GF-D8 (cell line): ENCODE measurements at regions not wholly inside any gene's neighbourhood (a gene's known extent, or its start where the extent isn't known, plus 50 kb on each side); places are given as distances from the start of the nearest gene placed in this dataset.
"Not testable (repeated sequence)": the region's sequence is repeated elsewhere in the genome, so short reads cannot be mapped to it uniquely, and the experiment has no call there.

Source experiments
- DNase-seq: peaks from one replicate; lab custom pipeline; 2025; lab: John Stamatoyannopoulos, UW

DNA sequence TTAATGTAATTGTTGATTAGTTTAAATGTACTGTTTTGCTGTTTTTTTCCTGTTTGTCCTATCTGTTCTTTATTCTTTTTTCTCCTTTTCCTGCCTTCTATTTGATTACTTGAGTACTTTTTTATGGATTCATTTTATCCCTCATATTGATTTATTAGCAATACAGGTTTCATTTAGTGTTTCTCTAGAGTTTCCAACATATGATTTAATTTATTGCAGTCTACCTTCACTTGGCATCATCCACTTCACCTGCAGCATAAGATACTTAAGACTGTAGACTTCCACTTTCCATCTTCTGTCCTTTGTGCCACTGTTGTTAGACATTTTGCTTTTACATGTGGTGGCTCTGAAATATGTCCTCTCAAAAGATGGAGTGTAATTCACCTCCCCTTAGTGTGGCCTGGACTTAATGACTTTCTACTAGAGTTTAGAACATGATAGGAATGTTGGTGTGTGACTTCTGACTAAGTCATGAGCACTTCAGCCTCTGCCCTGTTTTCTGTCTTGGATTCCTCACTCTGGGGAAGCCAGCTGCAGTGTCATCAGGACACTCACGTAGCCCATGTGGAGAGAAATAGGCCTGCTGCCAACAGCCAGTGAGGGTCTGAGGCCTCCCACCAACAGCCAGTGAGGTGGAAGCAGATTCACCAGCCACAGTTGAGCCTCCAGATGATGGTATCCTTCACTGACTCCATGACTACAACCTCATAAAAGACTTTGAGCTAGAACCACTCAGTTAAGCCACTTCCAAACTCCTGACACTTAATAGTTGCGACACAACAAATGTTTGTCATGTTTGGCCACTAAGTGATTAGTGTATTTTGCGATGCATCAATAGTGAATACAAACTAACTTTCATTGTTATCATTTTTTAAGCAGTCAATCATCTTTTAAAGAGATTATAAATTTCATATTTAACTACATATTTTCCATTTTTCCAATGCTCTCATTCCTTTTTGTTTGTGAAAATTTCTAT lies 643.5 kb upstream of the DPP6 start:
- no peak for DNase-seq

GRCh38 chr7:153409567-153410342 lies 642.4 kb upstream of the DPP6 start:
- not testable (repeated sequence) for DNase-seq

DNA sequence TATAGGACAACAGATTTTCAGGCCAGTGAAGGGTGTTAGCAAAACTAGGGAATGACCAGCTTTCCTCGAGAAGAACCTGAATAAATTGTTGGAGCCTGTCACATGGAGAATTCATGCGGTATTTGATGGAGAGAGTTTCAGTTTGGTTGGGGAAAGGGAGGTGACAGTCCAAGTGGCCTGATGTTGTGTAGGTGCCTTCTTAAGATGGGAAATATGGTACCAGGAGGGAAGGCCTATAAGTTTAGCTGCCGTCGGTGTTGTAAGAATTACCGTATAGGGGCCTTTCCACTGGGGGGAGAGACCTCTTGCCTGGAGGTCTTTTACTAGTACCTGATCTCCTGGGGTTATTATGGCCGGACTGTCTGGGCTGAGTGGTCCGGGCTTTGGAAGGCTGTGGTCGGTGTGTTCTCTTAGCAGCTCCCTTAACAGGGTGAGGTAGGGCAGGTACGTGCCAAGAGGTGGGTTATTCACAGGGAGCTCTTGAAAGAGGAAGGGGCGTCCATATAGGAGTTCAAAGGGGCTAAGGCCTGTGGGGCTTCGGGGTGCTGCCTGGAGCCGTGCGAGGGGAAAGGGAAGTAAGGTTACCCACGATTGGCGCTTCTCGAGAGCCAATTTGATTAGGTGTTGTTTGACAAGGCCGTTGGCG lies 641.1 kb upstream of the DPP6 start:
- DNase-seq, result not testable (repeated sequence)

GRCh38 chr7:153412114-153412823 lies 639.9 kb upstream of the DPP6 start:
- DNase-seq, result not testable (repeated sequence)

DNA sequence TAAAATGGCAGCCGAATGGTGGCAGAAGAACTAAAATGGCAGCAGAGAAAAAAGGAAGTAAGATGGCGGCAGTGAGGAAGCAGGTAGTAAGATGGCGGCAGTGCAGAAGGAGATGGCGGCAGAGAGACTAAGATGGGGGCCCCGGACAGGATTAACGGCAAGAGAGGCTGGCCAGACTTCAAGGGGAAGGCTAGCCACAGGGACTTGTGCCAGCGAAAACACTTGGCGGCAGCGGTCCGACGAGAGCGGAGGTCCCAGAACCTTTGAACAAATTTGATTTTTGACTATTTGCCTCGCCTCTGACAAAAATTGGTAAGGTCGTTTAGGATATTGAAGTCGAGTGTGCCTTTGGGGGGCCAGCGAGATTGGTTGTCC lies 639.4 kb upstream of the DPP6 start:
- not testable (repeated sequence) for DNase-seq

GRCh38 chr7:153413199-153413539 lies 639.0 kb upstream of the DPP6 start:
- DNase-seq, result no peak

DNA sequence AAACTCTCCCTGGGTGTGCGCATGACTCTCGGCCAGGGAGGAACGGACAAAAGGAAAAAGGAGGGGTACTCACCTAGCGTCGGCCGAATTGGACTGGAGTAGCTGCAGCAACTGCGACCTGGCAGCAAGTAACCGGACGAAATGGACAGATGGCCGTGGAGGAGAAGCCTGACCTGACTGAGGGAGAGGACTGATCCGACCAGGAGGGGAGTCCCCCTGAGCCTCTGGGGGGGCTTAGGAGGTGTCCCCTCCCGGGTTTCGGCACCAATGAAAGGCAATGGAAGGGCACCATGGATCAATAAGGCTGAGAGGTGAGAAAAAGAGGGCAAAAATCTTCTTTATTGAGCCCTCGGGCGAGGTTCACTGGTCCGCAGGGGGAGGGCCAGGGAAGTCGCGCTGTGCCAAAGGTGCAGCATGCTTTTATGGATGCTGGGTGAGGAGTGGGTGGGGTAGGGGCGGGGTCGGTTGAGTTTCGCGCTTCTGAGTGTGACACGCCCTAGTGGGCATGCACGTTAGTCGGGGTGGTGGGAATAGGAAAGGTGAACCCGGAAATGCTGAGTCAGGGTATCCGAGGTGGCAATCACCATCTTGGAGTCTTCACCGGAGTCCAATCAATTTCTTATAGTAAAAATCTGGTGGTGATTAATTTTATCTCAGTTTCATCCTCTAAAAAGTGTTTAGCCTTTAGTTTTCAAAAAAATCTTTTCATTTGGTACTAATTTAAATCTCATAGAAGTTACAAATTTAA lies 638.5 kb upstream of the DPP6 start:
- no peak for DNase-seq

GRCh38 chr7:153414288-153414629 lies 637.9 kb upstream of the DPP6 start:
- DNase-seq, result no peak

DNA sequence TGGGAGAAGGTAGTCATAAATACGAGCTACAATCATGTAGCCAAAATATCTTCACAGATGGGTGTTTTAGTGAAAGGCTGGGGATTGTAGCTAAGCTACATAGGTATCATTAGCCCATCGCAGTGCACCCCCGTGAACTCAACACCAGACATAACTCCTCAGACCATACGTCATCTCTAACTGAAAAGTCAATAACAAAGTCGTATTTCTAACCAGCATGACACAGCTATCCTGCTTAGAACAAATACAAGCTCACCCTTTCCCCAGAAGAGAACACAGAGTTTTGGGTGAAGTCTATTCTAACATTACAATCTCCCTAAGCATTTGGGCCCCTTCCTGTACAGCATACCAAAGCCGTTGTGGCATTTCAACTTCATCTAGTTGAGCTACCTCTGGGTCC lies 636.6 kb upstream of the DPP6 start:
- no peak for DNase-seq

DNA sequence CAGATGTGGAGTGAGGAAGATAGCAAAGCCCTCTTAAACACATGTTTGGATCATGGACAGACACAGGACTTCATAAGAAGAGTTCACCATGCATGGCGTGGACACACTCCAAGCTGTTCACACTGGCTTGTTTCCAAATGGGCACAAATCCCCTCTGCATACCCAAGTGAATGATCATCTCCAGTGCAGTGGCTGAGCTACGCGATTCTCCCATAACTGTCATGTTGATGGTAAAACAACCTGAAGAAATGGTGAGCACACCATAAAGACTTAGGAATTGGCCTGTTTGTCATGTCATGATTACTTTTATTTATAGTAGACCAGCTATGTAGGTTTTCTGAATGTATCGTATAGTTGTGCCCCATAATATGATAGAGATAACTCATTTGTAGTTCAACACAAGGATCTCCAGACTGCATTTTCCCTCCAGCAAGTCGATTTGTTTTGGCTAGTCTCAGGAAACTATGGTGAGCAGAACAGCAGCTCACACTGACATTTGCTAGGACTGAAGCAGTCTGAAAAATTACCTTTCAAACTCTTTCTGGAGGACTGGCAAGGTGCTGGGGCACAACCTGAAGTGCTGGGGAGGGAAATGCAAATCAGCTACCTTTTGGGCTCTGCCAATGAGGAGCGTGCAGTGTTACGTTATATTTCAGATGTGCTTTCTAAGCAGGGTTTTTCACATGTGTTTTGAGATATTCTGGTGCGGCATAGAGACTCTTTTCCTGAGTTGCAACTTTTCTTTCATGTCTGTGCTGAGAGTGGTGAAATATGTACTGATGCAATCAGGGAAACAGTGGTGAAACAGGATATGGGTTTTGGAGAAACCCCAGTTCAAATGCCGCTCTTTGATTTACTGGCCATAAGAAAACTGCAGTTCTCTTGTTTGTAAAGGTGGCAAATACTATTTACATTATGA lies 629.6 kb upstream of the DPP6 start:
- peak; percentile 78 for DNase-seq

DNA sequence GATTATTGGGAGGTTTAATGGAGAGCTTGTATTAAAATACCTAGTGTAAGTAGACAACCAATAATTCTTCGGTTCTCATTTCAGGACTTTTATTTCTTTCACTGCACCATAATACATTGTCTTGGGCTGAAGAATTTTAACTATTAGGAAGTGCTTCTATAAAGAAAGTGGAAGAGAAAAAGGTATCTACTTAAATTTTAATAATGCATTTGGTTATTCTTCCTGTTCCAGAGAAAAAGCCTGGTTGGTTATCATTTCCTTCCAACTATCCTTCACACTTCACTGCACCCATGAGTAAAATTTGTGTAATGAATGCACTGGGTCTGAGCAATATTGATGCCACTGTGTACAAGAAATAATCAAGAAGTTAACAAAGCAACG lies 629.0 kb upstream of the DPP6 start:
- no peak for DNase-seq

- no peak for DNase-seq
Measured at GRCh38 chr7:153430931-153431330, 621.3 kb upstream of the DPP6 start.

DNA sequence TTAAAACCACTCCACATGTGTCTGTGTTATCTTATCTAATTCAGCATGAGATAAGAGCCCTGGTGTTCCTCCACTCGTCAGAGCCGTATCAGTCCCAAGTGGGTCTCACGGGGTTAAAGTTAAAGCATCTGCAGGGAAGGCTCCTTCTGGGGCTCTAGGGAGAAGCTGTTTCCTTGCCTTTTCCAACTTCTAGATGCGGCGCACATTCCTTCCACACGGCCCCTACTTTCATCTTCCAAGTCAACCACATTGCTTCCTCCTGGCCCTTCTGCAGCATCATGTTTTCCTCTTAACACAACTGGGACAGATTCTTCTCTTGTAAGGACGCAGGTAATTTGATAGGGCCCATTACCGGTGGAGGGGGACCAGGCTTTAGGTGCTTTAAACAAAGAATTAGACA lies 620.1 kb upstream of the DPP6 start:
- DNase-seq, result no peak

GRCh38 chr7:153433223-153433622 lies 619.0 kb upstream of the DPP6 start:
- DNase-seq, result no peak

- DNase-seq, result no peak
Measured at GRCh38 chr7:153440715-153441114, 611.5 kb upstream of the DPP6 start.

DNA sequence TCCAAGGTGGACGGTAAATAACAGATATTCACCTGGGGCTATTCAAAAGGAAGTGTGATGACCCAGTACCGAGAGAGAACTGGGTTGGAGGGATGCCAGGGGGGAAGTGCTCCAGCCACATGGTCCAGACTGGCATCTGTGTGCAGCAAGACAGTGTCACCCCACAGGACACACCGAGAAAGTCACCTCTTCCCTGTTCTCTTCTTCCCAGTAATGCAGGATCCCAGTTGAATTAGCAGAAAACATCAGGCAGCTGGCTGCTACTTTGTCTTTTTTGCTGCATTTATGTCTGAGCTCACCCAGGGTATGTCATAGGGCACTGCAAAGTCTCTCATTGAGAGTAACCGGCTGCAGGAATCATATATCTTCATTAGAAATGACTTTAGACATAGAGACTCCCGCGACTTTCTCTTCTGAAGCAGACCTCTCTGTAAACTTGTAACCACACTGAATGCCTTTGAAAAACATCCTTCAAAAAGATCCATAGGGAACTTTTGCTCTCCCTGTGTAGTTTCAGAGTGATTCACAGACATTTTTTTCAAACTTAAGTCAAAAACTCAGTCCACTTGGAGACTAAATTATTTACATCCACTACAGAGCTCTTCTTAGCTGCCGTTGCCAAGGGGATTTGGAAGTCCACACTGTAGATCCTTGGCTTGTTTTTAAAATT lies 609.0 kb upstream of the DPP6 start:
- DNase-seq, result no peak

GRCh38 chr7:153444641-153445040 lies 607.6 kb upstream of the DPP6 start:
- DNase-seq, result no peak

DNA sequence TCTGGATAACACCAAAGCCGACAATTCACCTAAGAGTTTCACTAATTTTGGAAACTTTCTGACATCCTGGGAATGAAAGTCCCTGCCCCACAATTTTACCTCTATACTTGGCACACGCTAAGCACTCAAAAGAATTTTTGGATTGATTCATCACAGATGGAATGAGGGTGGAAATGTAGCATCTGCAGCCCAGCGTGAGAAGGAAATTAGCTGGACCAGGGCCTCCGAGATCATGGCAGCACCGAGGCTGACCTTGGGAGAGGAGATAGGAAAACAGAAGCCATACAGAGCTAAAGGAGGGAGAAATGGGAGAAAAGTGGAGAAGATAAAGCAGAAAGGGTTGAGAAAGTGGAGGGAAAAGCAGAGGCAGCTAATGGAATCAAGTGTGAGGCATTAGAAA lies 606.6 kb upstream of the DPP6 start:
- no peak for DNase-seq

DNA sequence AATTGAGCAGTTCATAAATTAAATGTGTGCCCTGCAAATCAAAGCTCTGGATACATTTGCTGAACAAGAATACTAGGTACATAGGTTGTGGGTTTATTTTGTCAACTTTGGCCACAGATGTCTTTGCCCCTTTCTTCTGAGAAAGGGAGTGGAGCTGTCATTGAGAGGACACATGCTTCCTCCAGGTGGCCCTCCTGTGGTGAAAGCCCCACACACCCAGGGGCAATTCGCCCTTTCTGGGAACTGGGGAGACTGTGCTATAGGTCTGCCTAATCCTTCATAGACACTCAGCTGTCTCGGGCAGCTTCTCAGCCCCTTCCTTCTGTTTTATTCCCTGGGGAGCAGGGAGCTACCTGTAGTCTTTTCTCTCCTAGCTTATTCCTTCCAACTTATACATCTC lies 605.7 kb upstream of the DPP6 start:
- DNase-seq, result no peak

- no peak for DNase-seq
Measured at GRCh38 chr7:153447011-153447410, 605.2 kb upstream of the DPP6 start.
